Activated CD8-positive, alpha-beta memory T cell treated with anti-CD3 and anti-CD28 coated beads for 36 hours (primary cell): ENCODE measurements at regions not wholly inside any gene's neighbourhood (a gene's known extent, or its start where the extent isn't known, plus 50 kb on each side); places are given as distances from the start of the nearest gene placed in this dataset.

Source experiments
- CTCF ChIA-PET: fragments of 350-600 bp; sonication (Branson Sonifier 250); formaldehyde crosslinking; loops from one replicate; lab custom pipeline; 2021; ENCODE audit warnings: antibody characterized with exemption; lab: Charles Lee
- POLR2A ChIA-PET: fragments of 350-600 bp; sonication (Branson Sonifier 250); formaldehyde crosslinking; loops from one replicate; lab custom pipeline; 2021; ENCODE audit warnings: antibody characterized with exemption; lab: Charles Lee

DNA sequence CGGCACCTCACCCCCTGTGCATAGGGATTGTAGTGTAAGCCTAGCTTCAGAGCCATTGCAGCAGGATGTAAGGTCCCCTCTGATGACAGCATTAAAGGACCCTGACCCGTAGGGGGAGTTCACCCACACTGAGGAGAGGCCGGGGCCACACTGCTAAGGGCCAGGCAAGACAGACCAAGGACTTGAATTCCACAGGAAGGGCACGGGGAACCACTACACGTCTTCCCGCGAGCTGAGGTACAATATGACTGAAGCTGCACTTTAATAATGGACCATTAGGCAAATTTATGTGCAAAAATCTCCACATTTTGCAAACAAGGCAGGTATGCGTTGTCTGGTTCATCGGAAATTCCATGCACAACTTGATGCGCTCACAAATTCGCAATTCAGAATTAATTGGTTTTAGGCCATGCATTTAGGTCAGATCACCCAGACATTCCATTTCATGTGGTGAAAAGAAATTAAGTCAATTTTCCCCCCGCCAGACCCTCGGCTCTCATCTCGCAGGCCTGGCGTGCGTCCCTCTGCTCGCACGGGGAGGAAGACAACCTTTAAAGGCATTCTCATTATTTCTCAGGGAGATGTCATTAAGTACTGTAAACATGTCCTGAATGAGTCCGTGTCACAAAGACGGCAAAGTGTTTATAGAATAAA is 111.8 kb downstream of the FOXA2 start:
- ChIA-PET CTCF (no interaction called here), POLR2A (no interaction called here)

- POLR2A ChIA-PET, result no interaction called here
Observed at GRCh38 chr20:22471156-22471836, 113.1 kb downstream of the FOXA2 start.

DNA sequence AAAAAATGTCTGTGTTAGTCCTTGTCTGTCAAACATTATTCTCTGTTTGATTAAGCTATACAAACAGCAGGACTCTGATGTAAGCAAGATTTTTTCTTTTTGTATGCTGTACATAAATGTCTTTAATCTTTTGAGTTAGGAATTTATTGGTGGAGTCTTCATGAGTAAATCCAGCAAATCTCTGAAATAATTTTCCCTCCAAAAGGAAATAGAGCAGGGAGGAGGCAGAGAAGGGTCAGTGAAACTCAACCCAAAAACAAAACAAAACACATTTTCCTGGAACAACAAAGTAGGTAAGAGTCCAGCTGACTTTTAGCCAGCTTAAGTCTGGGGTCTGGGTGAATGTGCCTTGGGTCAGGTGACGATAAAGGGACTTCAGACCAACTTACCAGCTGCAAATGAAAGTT is 113.7 kb downstream of the FOXA2 start:
- CTCF ChIA-PET, result no interaction called here

More at GRCh38 chr20:22471156-22471836, 113.1 kb downstream of the FOXA2 start:
- CTCF ChIA-PET, result no interaction called here

DNA sequence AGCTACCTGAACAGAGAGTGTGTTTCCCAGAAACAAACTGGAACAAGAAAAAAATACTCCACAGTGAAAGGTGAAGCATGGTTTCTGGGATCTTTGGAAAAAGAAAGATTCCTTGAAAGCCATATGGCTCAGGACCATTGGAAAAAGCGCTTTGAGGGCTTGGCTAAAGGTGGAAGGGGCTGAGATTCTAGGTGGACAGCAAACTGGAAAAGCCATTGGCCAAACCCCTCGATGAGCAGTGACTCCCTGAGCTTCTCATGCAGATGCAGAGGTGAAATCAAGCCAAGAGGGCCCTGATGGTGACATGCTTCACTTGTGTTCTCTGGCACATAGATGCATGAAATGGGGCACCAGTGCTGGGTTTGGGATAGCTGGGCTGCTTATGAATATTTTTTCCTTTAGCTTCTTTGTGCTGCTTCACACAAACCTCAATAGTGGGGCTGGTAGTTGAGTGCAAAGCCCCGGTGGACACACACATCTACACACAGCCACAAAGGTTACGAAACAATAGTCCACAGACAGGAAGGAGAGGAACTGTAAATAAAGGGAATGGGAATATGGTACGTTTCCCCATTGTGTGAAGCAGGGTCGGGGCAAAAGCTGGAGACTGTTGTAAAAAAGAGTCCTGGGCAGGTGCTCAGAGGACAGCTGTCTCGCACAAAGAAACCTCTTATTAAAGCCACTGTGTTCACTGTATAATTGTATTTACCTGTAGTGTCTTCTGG is 117.8 kb downstream of the FOXA2 start:
- ChIA-PET POLR2A (no interaction called here), CTCF (no interaction called here)

More for the DNA sequence above, 113.7 kb downstream of the FOXA2 start:
- POLR2A ChIA-PET, result no interaction called here

GRCh38 chr20:22465622-22466446 is 118.5 kb downstream of the FOXA2 start:
- CTCF ChIA-PET, result no interaction called here
- POLR2A ChIA-PET, result no interaction called here

GRCh38 chr20:22464312-22465003 is 119.9 kb downstream of the FOXA2 start:
- CTCF ChIA-PET, result no interaction called here
- POLR2A ChIA-PET, result no interaction called here

- ChIA-PET CTCF (no interaction called here), POLR2A (no interaction called here)
Observed at GRCh38 chr20:22462975-22463914, 121.1 kb downstream of the FOXA2 start.

DNA sequence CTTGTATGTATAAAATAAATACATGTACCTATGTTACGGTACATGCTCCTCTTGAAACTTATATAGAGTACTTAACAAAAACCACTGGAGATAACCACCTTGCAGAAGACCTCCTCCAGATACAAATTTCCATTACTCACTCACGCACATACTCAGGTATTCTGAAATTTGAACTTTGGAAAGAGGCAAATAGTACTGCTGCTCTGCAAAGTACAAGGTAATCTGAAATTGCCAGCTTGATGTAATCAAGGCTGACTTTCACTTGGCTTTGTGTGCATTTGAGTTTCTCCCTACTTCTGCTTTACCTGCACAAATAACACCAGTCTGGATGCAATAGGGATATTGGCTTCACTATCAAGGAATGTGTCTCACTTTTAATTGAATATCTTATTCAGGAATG is 123.6 kb downstream of the FOXA2 start:
- POLR2A ChIA-PET, result no interaction called here

GRCh38 chr20:22460231-22460630 is 124.1 kb downstream of the FOXA2 start:
- CTCF ChIA-PET, result no interaction called here
- POLR2A ChIA-PET, result no interaction called here

More for the DNA sequence above, 123.6 kb downstream of the FOXA2 start:
- CTCF ChIA-PET, result no interaction called here

DNA sequence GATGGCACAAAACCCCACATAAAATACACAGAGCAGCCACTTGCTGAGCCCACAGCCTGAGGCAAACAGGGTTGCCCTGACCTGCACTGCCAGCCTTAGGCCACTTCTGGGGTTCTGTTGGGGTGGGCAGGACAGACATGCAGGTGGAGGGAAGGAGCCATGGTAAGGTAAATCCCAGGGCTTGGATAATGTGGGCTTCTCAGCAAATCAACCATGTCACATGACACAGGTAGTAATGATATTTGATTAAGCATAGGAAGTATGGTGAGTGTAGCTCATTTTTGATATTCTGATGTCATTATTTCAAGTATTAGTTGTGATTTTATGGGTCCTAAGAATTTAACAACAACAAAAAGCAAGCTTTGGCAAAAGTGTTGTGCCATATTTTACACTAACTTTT is 124.6 kb downstream of the FOXA2 start:
- ChIA-PET POLR2A (no interaction called here), CTCF (no interaction called here)

GRCh38 chr20:22456109-22456508 is 128.3 kb downstream of the FOXA2 start:
- ChIA-PET CTCF (no interaction called here), POLR2A (no interaction called here)

DNA sequence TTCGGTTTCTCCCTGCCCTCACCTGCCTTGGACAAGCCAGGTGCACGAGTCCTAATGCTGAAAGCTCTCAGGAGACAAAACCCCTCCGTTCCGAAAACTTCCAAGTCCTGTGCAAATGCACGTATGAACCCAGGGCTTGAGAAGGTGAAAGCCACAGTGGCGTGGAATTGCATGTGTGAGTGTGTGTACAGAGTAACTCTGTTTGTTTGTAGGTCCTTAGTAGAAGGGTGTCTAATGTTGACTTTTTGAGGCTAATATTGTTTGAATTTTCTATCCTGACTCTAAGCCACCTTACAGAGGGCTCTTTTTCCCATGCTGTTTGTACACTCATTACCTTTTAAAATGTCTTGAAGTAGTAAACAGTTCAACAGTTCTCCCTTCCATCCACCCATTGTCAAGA is 129.1 kb downstream of the FOXA2 start:
- ChIA-PET POLR2A (no interaction called here), CTCF (no interaction called here)

DNA sequence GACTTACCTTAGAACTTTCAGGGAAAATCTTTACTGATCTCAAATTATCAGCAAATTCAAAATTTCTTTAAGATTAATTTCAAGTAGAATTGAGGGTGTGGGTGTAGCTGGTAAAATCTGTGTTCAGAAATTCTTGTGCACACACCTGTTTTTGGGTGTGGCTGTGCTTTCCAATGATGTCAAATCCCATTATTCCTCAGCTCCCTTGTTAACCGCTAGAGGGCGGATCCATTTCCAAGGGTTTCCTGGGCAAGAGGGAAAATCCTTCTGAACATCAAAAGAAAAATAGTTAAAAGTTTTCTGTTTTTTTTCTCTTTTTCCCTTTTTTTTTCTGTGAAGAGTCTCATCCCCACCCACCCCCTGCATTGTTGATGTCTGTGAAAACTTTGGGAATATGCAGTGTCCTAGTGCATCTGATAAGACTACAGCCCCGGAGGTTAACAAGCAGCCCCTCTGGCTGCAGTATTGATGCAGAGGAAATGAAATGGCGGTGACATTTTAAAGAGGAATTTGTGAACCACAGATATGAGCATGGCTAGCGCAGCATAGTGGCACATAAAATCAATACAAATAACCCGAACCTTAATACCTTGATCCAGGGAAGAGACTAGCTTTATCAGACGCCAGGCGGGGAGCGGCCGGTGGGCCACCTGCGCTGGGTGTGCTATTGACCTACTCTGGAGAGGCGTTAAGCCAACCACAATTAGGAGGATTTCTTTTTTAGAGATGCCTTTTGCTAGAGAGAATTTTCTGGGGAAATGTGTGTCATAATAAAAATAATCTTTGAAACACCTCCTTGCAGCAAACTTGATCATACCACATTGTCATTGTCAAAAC is 130.9 kb downstream of the FOXA2 start:
- CTCF ChIA-PET, result no interaction called here
- POLR2A ChIA-PET, result no interaction called here

DNA sequence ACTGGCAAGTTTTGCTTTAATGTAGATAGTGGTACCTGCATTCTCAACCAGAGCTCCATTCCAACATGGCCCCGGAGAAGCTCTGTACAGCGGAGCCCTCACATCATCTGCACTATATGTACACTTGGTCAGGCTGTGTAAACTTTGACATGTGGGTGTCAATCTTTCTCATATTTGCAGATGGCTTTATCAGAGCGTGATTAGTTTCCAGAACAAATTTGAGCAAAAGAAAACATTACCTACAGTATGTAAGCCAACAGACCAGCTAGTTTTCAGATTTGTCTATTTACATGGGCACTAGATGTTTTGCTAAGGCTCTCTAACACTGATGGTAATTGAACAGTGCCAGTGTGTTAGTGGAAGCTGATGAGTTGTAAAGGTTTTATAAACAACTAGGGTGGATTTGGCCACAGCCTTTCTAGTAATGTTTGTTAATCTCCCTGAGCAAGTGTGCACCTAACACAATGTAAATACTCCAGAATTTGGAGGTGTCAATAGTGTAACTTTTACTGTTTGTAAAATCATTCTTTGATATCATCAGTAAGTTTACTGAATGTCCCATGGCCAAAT is 131.8 kb downstream of the FOXA2 start:
- ChIA-PET CTCF (no interaction called here), POLR2A (no interaction called here)

GRCh38 chr20:22450537-22450936 is 133.8 kb downstream of the FOXA2 start:
- POLR2A ChIA-PET, result no interaction called here

GRCh38 chr20:22449188-22449973 is 135.0 kb downstream of the FOXA2 start:
- ChIA-PET CTCF (no interaction called here), POLR2A (no interaction called here)

More at GRCh38 chr20:22450537-22450936, 133.8 kb downstream of the FOXA2 start:
- CTCF ChIA-PET, result no interaction called here
